Left ventricle myocardium inferior (tissue), 1 donor: ENCODE measurements at regions not wholly inside any gene's neighbourhood (a gene's known extent, or its start where the extent isn't known, plus 50 kb on each side); places are given as distances from the start of the nearest gene placed in this dataset.

ENCODE experiments used
- DNase-seq: peaks from one replicate; pipeline ENCODE4 v3.0.0-alpha.2; 2020
- H3K27ac ChIP-seq: fragments of 200-600 bp; replicated peaks from 2 replicates; pipeline ENCODE4 v1.8.0; 2021
- H3K27me3 ChIP-seq: fragments of 200-600 bp; 2 replicates; pipeline ENCODE4 v1.8.0; 2021; ENCODE audit warnings: low read depth
- H3K36me3 ChIP-seq: fragments of 200-600 bp; 2 replicates; pipeline ENCODE4 v1.8.0; 2021
- H3K4me1 ChIP-seq: fragments of 200-600 bp; 2 replicates; pipeline ENCODE4 v1.8.0; 2021
- H3K4me3 ChIP-seq: fragments of 200-600 bp; 2 replicates; pipeline ENCODE4 v1.8.0; 2021; ENCODE audit warnings: mild to moderate bottlenecking, moderate library complexity
- H3K9me3 ChIP-seq: fragments of 200-600 bp; replicated peaks from 2 replicates; pipeline ENCODE4 v1.8.0; 2021
- CTCF ChIP-seq: fragments of 200-600 bp; IDR thresholded peaks from 2 replicates; pipeline ENCODE4 v1.8.0; 2021; ENCODE audit warnings: antibody characterized with exemption, mild to moderate bottlenecking, borderline replicate concordance
- intact Hi-C: fragments of 100-400 bp; cut with micrococcal nuclease; formaldehyde crosslinking; loops from one replicate; pipeline ENCODE4 v1.11.0; 2022
- donor health status: DM: no; HTN: yes; CAD: no; lungs with severe emphysema.

- intact Hi-C loops: no loop called here
- H3K9me3 ChIP-seq: peaks cover 12% of the 10 kb centered on the region
- no peaks in the 10 kb centered on the region for H3K27me3 ChIP-seq
- H3K36me3 ChIP-seq: no peaks in the 10 kb centered on the region
- no peak overlapping the region for H3K27ac ChIP-seq
- TF ChIP-seq CTCF: no peak
- H3K4me1 ChIP-seq: no peaks in the 10 kb centered on the region
- no peak overlapping the region for H3K4me3 ChIP-seq
- no peak for DNase-seq
These were observed 68.7 kb upstream of the RNF7 start for GRCh38 chr3:141669434-141669833.

DNA sequence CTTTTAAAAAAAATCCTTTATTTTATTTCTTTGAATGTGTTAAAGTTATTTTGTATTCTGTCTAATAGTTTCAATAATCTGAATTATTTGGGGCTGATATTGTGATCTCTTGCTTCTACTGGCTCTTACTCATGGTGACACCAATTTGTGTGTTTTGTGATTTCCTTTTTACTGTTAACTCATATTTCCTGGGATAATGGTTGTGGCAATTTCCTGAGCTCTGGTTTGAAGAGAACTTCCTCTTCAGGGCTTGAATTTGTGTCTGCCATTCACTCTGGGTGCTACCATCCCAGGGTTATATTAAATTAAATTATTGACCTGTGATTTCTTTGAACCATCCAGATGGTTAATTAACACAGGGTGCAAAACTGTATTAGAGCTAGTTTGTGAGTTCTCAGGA lies 60.4 kb upstream of the RNF7 start:
- Histone ChIP-seq H3K27ac (no peak overlapping the region), H3K36me3 (no peaks in the 10 kb centered on the region), H3K4me1 (peaks cover 22% of the 10 kb centered on the region), H3K27me3 (no peaks in the 10 kb centered on the region), H3K4me3 (no peak overlapping the region), H3K9me3 (peaks cover 3% of the 10 kb centered on the region)
- no peak for TF ChIP-seq CTCF
- no peak for DNase-seq
- intact Hi-C loops: no loop called here

GRCh38 chr3:141680620-141681389 lies 57.3 kb upstream of the RNF7 start:
- H3K36me3 ChIP-seq: no peaks in the 10 kb centered on the region
- TF ChIP-seq CTCF: no peak
- peak overlapping the region; percentile 68 for H3K27ac ChIP-seq
- DNase-seq: peak; percentile 27
- no peaks in the 10 kb centered on the region for H3K27me3 ChIP-seq
- no peaks in the 10 kb centered on the region for H3K9me3 ChIP-seq
- peaks cover 25% of the 10 kb centered on the region for H3K4me1 ChIP-seq
- intact Hi-C loops: no loop called here
- no peak overlapping the region for H3K4me3 ChIP-seq

- H3K9me3 ChIP-seq: no peaks in the 10 kb centered on the region
- intact Hi-C loops: no loop called here
- H3K27ac ChIP-seq: peak overlapping the region; percentile 28
- no peaks in the 10 kb centered on the region for H3K27me3 ChIP-seq
- H3K4me1 ChIP-seq: peaks cover 31% of the 10 kb centered on the region
- TF ChIP-seq CTCF: no peak
- H3K4me3 ChIP-seq: no peak overlapping the region
- no peaks in the 10 kb centered on the region for H3K36me3 ChIP-seq
- no peak for DNase-seq
These were observed 56.7 kb upstream of the RNF7 start for GRCh38 chr3:141681390-141681780.

GRCh38 chr3:141682007-141682406 lies 56.1 kb upstream of the RNF7 start:
- intact Hi-C loops: no loop called here
- Histone ChIP-seq H3K36me3 (no peaks in the 10 kb centered on the region), H3K27me3 (no peaks in the 10 kb centered on the region), H3K27ac (peak overlapping the region; percentile 28), H3K4me1 (peaks cover 37% of the 10 kb centered on the region), H3K9me3 (no peaks in the 10 kb centered on the region), H3K4me3 (no peak overlapping the region)
- TF ChIP-seq CTCF: no peak
- DNase-seq: no peak
